Loucy (cell line): ENCODE measurements at regions not wholly inside any gene's neighbourhood (a gene's known extent, or its start where the extent isn't known, plus 50 kb on each side); places are given as distances from the start of the nearest gene placed in this dataset.

Experiments used
- H2AFZ ChIP-seq: fragments of 200-600 bp; sonication (generic); 2 replicates; pipeline ENCODE4 v1.6.0; 2016; ENCODE audit warnings: antibody characterized with exemption, mild to moderate bottlenecking, low read length, moderate library complexity
- H3F3A ChIP-seq: fragments of 200-600 bp; 2 replicates; pipeline ENCODE4 v1.6.0; 2016; ENCODE audit warnings: antibody characterized with exemption, low read depth, mild to moderate bottlenecking
- H3K27me3 ChIP-seq: fragments of 200-600 bp; sonication (generic); 2 replicates; pipeline ENCODE4 v1.6.1; 2014; ENCODE audit warnings: low read length, mild to moderate bottlenecking; ENCODE audit not compliant: insufficient read depth, poor library complexity, severe bottlenecking
- H3K36me3 ChIP-seq: fragments of 200-600 bp; sonication (generic); 2 replicates; pipeline ENCODE4 v1.6.1; 2016; ENCODE audit warnings: low read length; ENCODE audit not compliant: insufficient read depth
- H3K4me1 ChIP-seq: fragments of 200-600 bp; sonication (generic); 2 replicates; pipeline ENCODE4 v1.5.1; 2014; ENCODE audit warnings: low read length, mild to moderate bottlenecking; ENCODE audit not compliant: insufficient read depth, poor library complexity, severe bottlenecking
- H3K4me2 ChIP-seq: fragments of 200-600 bp; sonication (generic); 2 replicates; pipeline ENCODE4 v1.6.0; 2014; ENCODE audit warnings: antibody characterized with exemption, low read length, low read depth, mild to moderate bottlenecking; ENCODE audit not compliant: poor library complexity, severe bottlenecking
- H3K4me3 ChIP-seq: fragments of 200-600 bp; sonication (generic); 2 replicates; pipeline ENCODE4 v1.5.1; 2014; ENCODE audit warnings: low read length, mild to moderate bottlenecking, mixed read lengths; ENCODE audit not compliant: poor library complexity, severe bottlenecking
- H3K79me2 ChIP-seq: fragments of 200-600 bp; sonication (generic); 2 replicates; pipeline ENCODE4 v1.6.1; 2014; ENCODE audit warnings: low read length; ENCODE audit not compliant: insufficient read depth
- H3K9ac ChIP-seq: fragments of 200-600 bp; sonication (generic); 2 replicates; pipeline ENCODE4 v1.6.0; 2014; ENCODE audit warnings: mild to moderate bottlenecking, low read depth, low read length, moderate library complexity; ENCODE audit not compliant: poor library complexity, severe bottlenecking
- H3K9me2 ChIP-seq: fragments of 200-600 bp; sonication (generic); replicated peaks from 2 replicates; pipeline ENCODE4 v1.6.1; 2016; ENCODE audit warnings: low read depth, low read length, mixed read lengths
- H3K9me3 ChIP-seq: fragments of 200-600 bp; sonication (generic); 2 replicates; pipeline ENCODE4 v1.6.1; 2014; ENCODE audit warnings: mild to moderate bottlenecking, antibody characterized with exemption, low read length, low read depth; ENCODE audit not compliant: insufficient read depth
- H4K20me1 ChIP-seq: fragments of 200-600 bp; sonication (generic); 2 replicates; pipeline ENCODE4 v1.6.0; 2014; ENCODE audit warnings: antibody characterized with exemption, low read length, mild to moderate bottlenecking; ENCODE audit not compliant: insufficient read depth, poor library complexity, severe bottlenecking
- EZH2phosphoT487 ChIP-seq: fragments of 200-600 bp; IDR thresholded peaks from 2 replicates; pipeline ENCODE4 v1.6.1; 2018; ENCODE audit warnings: antibody characterized with exemption, mild to moderate bottlenecking, moderate library complexity, borderline replicate concordance
- TF ChIP-seq, protein P1 (sequence below): fragments of 200-600 bp; sonication (generic); conservative IDR thresholded peaks from 2 replicates; pipeline ENCODE4 v1.5.1; 2014; ENCODE audit warnings: mild to moderate bottlenecking, antibody characterized with exemption, low read length

GRCh38 chr13:61109741-61110140 is 305.9 kb downstream of the PCDH20 start:
- Histone ChIP-seq H3K4me2 (no peak overlapping the region), H4K20me1 (no peaks in the 10 kb centered on the region), H3K27me3 (no peaks in the 10 kb centered on the region), H3K9me2 (no peaks in the 10 kb centered on the region; the same call in 1 of the 2 replicates), H2AFZ (no peak overlapping the region), H3K4me1 (no peaks in the 10 kb centered on the region), H3K9ac (no peak overlapping the region), H3K36me3 (no peaks in the 10 kb centered on the region), H3F3A (no peaks in the 10 kb centered on the region), H3K4me3 (no peak overlapping the region), H3K79me2 (no peaks in the 10 kb centered on the region), H3K9me3 (no peaks in the 10 kb centered on the region; the same call in 1 of the 2 replicates)
- no peak for TF ChIP-seq EZH2phosphoT487
- TF ChIP-seq, protein P1, sequence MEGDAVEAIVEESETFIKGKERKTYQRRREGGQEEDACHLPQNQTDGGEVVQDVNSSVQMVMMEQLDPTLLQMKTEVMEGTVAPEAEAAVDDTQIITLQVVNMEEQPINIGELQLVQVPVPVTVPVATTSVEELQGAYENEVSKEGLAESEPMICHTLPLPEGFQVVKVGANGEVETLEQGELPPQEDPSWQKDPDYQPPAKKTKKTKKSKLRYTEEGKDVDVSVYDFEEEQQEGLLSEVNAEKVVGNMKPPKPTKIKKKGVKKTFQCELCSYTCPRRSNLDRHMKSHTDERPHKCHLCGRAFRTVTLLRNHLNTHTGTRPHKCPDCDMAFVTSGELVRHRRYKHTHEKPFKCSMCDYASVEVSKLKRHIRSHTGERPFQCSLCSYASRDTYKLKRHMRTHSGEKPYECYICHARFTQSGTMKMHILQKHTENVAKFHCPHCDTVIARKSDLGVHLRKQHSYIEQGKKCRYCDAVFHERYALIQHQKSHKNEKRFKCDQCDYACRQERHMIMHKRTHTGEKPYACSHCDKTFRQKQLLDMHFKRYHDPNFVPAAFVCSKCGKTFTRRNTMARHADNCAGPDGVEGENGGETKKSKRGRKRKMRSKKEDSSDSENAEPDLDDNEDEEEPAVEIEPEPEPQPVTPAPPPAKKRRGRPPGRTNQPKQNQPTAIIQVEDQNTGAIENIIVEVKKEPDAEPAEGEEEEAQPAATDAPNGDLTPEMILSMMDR: no peak

- Histone ChIP-seq H3K4me2 (no peak overlapping the region), H3K9ac (no peak overlapping the region), H3K4me1 (no peaks in the 10 kb centered on the region), H3F3A (no peaks in the 10 kb centered on the region), H2AFZ (no peak overlapping the region), H3K9me3 (no peaks in the 10 kb centered on the region), H3K36me3 (no peaks in the 10 kb centered on the region), H3K27me3 (no peaks in the 10 kb centered on the region), H3K79me2 (no peaks in the 10 kb centered on the region), H3K4me3 (no peak overlapping the region), H4K20me1 (no peaks in the 10 kb centered on the region), H3K9me2 (no peaks in the 10 kb centered on the region; the same call in 1 of the 2 replicates)
- TF ChIP-seq, protein P1: no peak
- no peak for TF ChIP-seq EZH2phosphoT487
Measured at GRCh38 chr13:61107989-61108388, 307.7 kb downstream of the PCDH20 start.

DNA sequence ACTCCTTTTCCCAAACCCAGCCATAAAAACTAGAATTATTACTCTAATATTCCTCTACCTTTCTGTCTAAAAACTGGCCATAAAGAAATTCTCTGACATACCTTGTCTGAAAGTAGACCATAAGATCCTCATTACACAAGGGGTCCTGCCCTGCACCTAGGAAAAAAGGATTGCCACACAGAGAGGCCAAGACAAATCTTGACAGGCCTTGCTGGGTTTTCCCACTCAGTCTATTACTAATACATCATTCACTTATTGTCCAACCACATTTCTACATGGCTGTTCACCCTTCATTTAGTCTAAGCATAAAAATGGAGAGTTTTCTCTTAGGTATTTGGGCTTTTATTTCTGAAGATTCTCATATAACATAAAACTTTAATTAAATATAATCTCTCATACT is 319.8 kb downstream of the PCDH20 start:
- Histone ChIP-seq H4K20me1 (no peaks in the 10 kb centered on the region), H3K9ac (no peak overlapping the region), H3F3A (no peaks in the 10 kb centered on the region), H3K27me3 (no peaks in the 10 kb centered on the region), H3K79me2 (no peaks in the 10 kb centered on the region), H3K4me3 (no peak overlapping the region), H3K4me1 (no peaks in the 10 kb centered on the region), H3K4me2 (no peak overlapping the region), H3K36me3 (no peaks in the 10 kb centered on the region), H2AFZ (no peak overlapping the region), H3K9me2 (no peaks in the 10 kb centered on the region), H3K9me3 (no peaks in the 10 kb centered on the region)
- TF ChIP-seq, protein P1: no peak
- TF ChIP-seq EZH2phosphoT487: no peak
